ENCODE measurements at regions not wholly inside any gene's neighbourhood (a gene's known extent, or its start where the extent isn't known, plus 50 kb on each side); places are given as distances from the start of the nearest gene placed in this dataset.

GRCh38 chr6:122246906-122247658 lies 152.4 kb upstream of the HSF2 start:
- peaks cover 0 to 40% (median 23%) of the 10 kb centered on the region in 4 donors for H3K9me3 ChIP-seq
- TF ChIP-seq POLR2A (IDR thresholded peaks at IDR 0.05): no peak
- WGBS, 5 donors: 72 to 85% (median 75%) methylated on average over 3 to 5 of the region's 5 CpGs
- DNase-seq: no peak
- no peaks in the 10 kb centered on the region for H3K27me3 ChIP-seq
- H3K27ac ChIP-seq: no peak overlapping the region
- no peaks in the 10 kb centered on the region for H3K4me1 ChIP-seq
- no peak overlapping the region for H3K4me3 ChIP-seq
- no peaks in the 10 kb centered on the region for H3K36me3 ChIP-seq
- intact Hi-C loops (cut with DNase I; ENCODE audit: low total_unique reads): no loop called here

GRCh38 chr6:122248001-122248669 lies 151.3 kb upstream of the HSF2 start:
- no peak overlapping the region for H3K27ac ChIP-seq
- TF ChIP-seq POLR2AphosphoS5 (IDR thresholded peaks at IDR 0.05): no peak
- no peak for TF ChIP-seq EP300 (IDR thresholded peaks at IDR 0.05)
- TF ChIP-seq CTCF (IDR thresholded peaks at IDR 0.05): no peak
- TF ChIP-seq POLR2A (IDR thresholded peaks at IDR 0.05): no peak
- WGBS, 5 donors: 76 to 91% (median 87%) methylated on average over 4 to 7 of the region's 7 CpGs
- no peaks in the 10 kb centered on the region for H3K4me1 ChIP-seq
- H3K36me3 ChIP-seq: no peaks in the 10 kb centered on the region
- intact Hi-C loops (cut with DNase I; ENCODE audit: low total_unique reads): no loop called here
- no peak for DNase-seq
- H3K4me3 ChIP-seq: no peak overlapping the region
- H3K27me3 ChIP-seq: no peaks in the 10 kb centered on the region
- peaks cover 0 to 30% (median 19%) of the 10 kb centered on the region in 4 donors for H3K9me3 ChIP-seq

- Histone ChIP-seq H3K27ac (no peak overlapping the region), H3K4me3 (no peak overlapping the region), H3K9me3 (peaks cover 0 to 23% (median 19%) of the 10 kb centered on the region in 4 donors), H3K36me3 (no peaks in the 10 kb centered on the region), H3K27me3 (no peaks in the 10 kb centered on the region), H3K4me1 (no peaks in the 10 kb centered on the region)
- no peak for DNase-seq
- intact Hi-C loops (cut with DNase I; ENCODE audit: low total_unique reads): no loop called here
- TF ChIP-seq EP300 (IDR thresholded peaks at IDR 0.05): no peak
- no peak for TF ChIP-seq CTCF (IDR thresholded peaks at IDR 0.05)
- no peak for TF ChIP-seq POLR2A (IDR thresholded peaks at IDR 0.05)
- TF ChIP-seq POLR2AphosphoS5 (IDR thresholded peaks at IDR 0.05): no peak
- WGBS, 5 donors: 33 to 53% (median 45%) methylated on average over 1 of the region's 1 CpG
Observed at GRCh38 chr6:122248844-122249243, 150.6 kb upstream of the HSF2 start.

- Histone ChIP-seq H3K36me3 (no peaks in the 10 kb centered on the region), H3K4me1 (no peaks in the 10 kb centered on the region), H3K27ac (no peak overlapping the region), H3K27me3 (no peaks in the 10 kb centered on the region), H3K9me3 (no peaks in the 10 kb centered on the region), H3K4me3 (no peak overlapping the region)
- intact Hi-C loops (cut with DNase I; ENCODE audit: low total_unique reads): no loop called here
- DNase-seq: no peak
- 81 to 86% (median 83%) methylated on average over 3 of the region's 3 CpGs for WGBS, 5 donors
- TF ChIP-seq CTCF (IDR thresholded peaks at IDR 0.05): no peak
- TF ChIP-seq POLR2A (IDR thresholded peaks at IDR 0.05): no peak
- no peak for TF ChIP-seq EP300 (IDR thresholded peaks at IDR 0.05)
- no peak for TF ChIP-seq POLR2AphosphoS5 (IDR thresholded peaks at IDR 0.05)
Observed at GRCh38 chr6:122258839-122259238, 140.6 kb upstream of the HSF2 start.

- Histone ChIP-seq H3K27ac (no peak overlapping the region), H3K27me3 (no peaks in the 10 kb centered on the region), H3K9me3 (peaks cover 0 to 9% (median 9%) of the 10 kb centered on the region in 4 donors), H3K36me3 (no peaks in the 10 kb centered on the region), H3K4me1 (no peaks in the 10 kb centered on the region), H3K4me3 (no peak overlapping the region)
- intact Hi-C loops (cut with DNase I; ENCODE audit: low total_unique reads): no loop called here
- TF ChIP-seq POLR2AphosphoS5 (IDR thresholded peaks at IDR 0.05): no peak
- TF ChIP-seq POLR2A (IDR thresholded peaks at IDR 0.05): no peak
- TF ChIP-seq EP300 (IDR thresholded peaks at IDR 0.05): no peak
- no peak for TF ChIP-seq CTCF (IDR thresholded peaks at IDR 0.05)
- no peak for DNase-seq
- WGBS, 5 donors: 42 to 54% (median 49%) methylated on average over 2 of the region's 2 CpGs
Observed at GRCh38 chr6:122264557-122264956, 134.9 kb upstream of the HSF2 start.

Measured in stomach (tissue), 8 donors.